PFSK-1 (cell line): ENCODE measurements at regions not wholly inside any gene's neighbourhood (a gene's known extent, or its start where the extent isn't known, plus 50 kb on each side); places are given as distances from the start of the nearest gene placed in this dataset.

Source experiments
- FOXP2 ChIP-seq: optimal IDR thresholded peaks from 2 replicates; pipeline ENCODE3; 2011; ENCODE audit warnings: borderline replicate concordance, control low read depth, inconsistent platforms; ENCODE audit not compliant: insufficient read depth; ENCODE audit errors: extremely low read length, extremely low read depth
- POLR2AphosphoS5 ChIP-seq: IDR thresholded peaks from 2 replicates; pipeline ENCODE4 v1.6.1; 2012; ENCODE audit warnings: low read depth, mild to moderate bottlenecking, control low read depth, low read length, moderate library complexity
- SIN3A ChIP-seq: IDR thresholded peaks from 2 replicates; pipeline ENCODE4 v1.6.1; 2012; ENCODE audit warnings: mild to moderate bottlenecking, low read length, moderate library complexity, borderline replicate concordance; ENCODE audit not compliant: insufficient read depth
- TAF1 ChIP-seq: IDR thresholded peaks from 2 replicates; pipeline ENCODE4 v1.6.1; 2012; ENCODE audit warnings: low read length, control low read depth, borderline replicate concordance; ENCODE audit not compliant: insufficient read depth
- TF ChIP-seq, protein P1 (sequence below), 2 experiments: IDR thresholded peaks; 2 replicates each; pipeline versions ENCODE4 v1.6.1 to v1.8.0; 2011 to 2012; ENCODE audit warnings: low read depth in 2 of 2, low read length in 2 of 2, control low read depth in 1 of 2, inconsistent platforms in 1 of 2, mild to moderate bottlenecking in 1 of 2, moderate library complexity in 1 of 2; ENCODE audit not compliant: insufficient read depth in 1 of 2

DNA sequence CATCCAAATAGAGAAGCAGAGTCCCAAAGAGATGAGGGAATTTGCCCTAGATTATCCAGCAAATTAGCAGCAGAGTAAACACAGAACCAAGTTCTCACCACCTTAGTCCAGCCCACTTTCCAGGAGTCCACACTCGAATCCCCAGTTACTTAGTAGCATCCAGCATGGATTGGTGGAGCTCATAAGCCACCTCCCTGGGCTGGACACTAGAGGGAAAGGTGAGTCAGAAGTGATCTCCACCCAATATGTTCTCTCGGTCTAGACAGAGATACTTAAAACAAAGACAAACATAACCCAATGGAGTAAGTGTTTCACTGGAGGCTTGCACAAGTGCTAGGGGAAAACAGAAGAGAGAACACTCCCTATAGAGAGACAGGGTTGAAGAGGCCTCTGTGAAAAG, 105.1 kb upstream of the CPEB2 start:
- TF ChIP-seq, protein P1, sequence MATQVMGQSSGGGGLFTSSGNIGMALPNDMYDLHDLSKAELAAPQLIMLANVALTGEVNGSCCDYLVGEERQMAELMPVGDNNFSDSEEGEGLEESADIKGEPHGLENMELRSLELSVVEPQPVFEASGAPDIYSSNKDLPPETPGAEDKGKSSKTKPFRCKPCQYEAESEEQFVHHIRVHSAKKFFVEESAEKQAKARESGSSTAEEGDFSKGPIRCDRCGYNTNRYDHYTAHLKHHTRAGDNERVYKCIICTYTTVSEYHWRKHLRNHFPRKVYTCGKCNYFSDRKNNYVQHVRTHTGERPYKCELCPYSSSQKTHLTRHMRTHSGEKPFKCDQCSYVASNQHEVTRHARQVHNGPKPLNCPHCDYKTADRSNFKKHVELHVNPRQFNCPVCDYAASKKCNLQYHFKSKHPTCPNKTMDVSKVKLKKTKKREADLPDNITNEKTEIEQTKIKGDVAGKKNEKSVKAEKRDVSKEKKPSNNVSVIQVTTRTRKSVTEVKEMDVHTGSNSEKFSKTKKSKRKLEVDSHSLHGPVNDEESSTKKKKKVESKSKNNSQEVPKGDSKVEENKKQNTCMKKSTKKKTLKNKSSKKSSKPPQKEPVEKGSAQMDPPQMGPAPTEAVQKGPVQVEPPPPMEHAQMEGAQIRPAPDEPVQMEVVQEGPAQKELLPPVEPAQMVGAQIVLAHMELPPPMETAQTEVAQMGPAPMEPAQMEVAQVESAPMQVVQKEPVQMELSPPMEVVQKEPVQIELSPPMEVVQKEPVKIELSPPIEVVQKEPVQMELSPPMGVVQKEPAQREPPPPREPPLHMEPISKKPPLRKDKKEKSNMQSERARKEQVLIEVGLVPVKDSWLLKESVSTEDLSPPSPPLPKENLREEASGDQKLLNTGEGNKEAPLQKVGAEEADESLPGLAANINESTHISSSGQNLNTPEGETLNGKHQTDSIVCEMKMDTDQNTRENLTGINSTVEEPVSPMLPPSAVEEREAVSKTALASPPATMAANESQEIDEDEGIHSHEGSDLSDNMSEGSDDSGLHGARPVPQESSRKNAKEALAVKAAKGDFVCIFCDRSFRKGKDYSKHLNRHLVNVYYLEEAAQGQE (IDR thresholded peaks at IDR 0.05; ENCODE audit: insufficient read depth in 1 of 2, low read depth in 2 of 2, low read length in 2 of 2), result no peak
- TF ChIP-seq TAF1, result no peak
- TF ChIP-seq POLR2AphosphoS5, result no peak
- TF ChIP-seq SIN3A, result no peak
- TF ChIP-seq FOXP2, result no peak
